ENCODE measurements at regions not wholly inside any gene's neighbourhood (a gene's known extent, or its start where the extent isn't known, plus 50 kb on each side); places are given as distances from the start of the nearest gene placed in this dataset.

- TF ChIP-seq JUN (IDR thresholded peaks at IDR 0.05), result no peak
- no peak for TF ChIP-seq CTCF (IDR thresholded peaks at IDR 0.05)
- TF ChIP-seq EP300 (IDR thresholded peaks at IDR 0.05), result no peak
- TF ChIP-seq RAD21 (conservative IDR thresholded peaks at IDR 0.05 in 1 of 2, IDR thresholded peaks at IDR 0.05 in 1 of 2), result no peak
- no peak for TF ChIP-seq MAX (IDR thresholded peaks at IDR 0.05)
- no peak for TF ChIP-seq SMC3 (IDR thresholded peaks at IDR 0.05)
- TF ChIP-seq FOSB (CRISPR knock-in tag; IDR thresholded peaks at IDR 0.05), result no peak
- no peak for TF ChIP-seq POLR2A (IDR thresholded peaks at IDR 0.05; ENCODE audit: low read length)
- no peak for TF ChIP-seq CBX2 (IDR thresholded peaks at IDR 0.05; ENCODE audit: borderline replicate concordance, low read depth)
- TF ChIP-seq RFX5 (IDR thresholded peaks at IDR 0.05), result no peak
- no peak for TF ChIP-seq BHLHE40 (IDR thresholded peaks at IDR 0.05; ENCODE audit: low read depth, low read length)
Observed at GRCh38 chr9:16276866-16277265, 593.6 kb downstream of the BNC2 start.
